Keratinocyte (primary cell): ENCODE measurements at regions not wholly inside any gene's neighbourhood (a gene's known extent, or its start where the extent isn't known, plus 50 kb on each side); places are given as distances from the start of the nearest gene placed in this dataset.

Experiments used
- DNase-seq: peaks from one replicate; pipeline ENCODE4 v3.0.0-alpha.2; 2011; ENCODE audit warnings: low read depth, missing footprints, low spot score
- FAIRE-seq: peaks from 2 replicates; lab custom pipeline; 2011; peaks lifted over from hg19 to GRCh38; lab: Jason Lieb, UNC
- H2AFZ ChIP-seq: 2 replicates; pipeline ENCODE4 v1.6.0; 2012; ENCODE audit warnings: low read length, control low read depth, inconsistent platforms; ENCODE audit not compliant: control insufficient read depth
- H3K27ac ChIP-seq: 2 replicates; pipeline ENCODE4 v1.5.1; 2011; ENCODE audit warnings: low read length; ENCODE audit not compliant: control insufficient read depth, insufficient read depth
- H3K27me3 ChIP-seq: 3 replicates; pipeline ENCODE4 v1.6.0; 2011; ENCODE audit warnings: low read length; ENCODE audit not compliant: control insufficient read depth, insufficient read depth; ENCODE audit errors: extremely low read depth
- H3K36me3 ChIP-seq, 2 experiments: 2 replicates in 1 of 2; 3 replicates in 1 of 2; pipeline ENCODE4 v1.5.1; 2011; ENCODE audit warnings: low read length in 2 of 2, mild to moderate bottlenecking in 1 of 2; ENCODE audit not compliant: control insufficient read depth in 2 of 2, insufficient read depth in 2 of 2; ENCODE audit errors: extremely low read depth in 1 of 2
- H3K4me1 ChIP-seq: 3 replicates; pipeline ENCODE4 v1.5.1; 2011; ENCODE audit warnings: low read length; ENCODE audit not compliant: control insufficient read depth, insufficient read depth; ENCODE audit errors: extremely low read depth
- H3K4me2 ChIP-seq: 3 replicates; pipeline ENCODE4 v1.6.0; 2011; ENCODE audit warnings: low read depth, low read length; ENCODE audit not compliant: control insufficient read depth, insufficient read depth; ENCODE audit errors: extremely low read depth
- H3K4me3 ChIP-seq, 3 experiments: fragments of 200-600 bp in 1 of 3; sonication (generic) in 1 of 3; 2 replicates in 2 of 3; 3 replicates in 1 of 3; pipeline ENCODE4 v1.5.1; 2011 to 2016; ENCODE audit warnings: low read length in 3 of 3, mild to moderate bottlenecking in 3 of 3, control low read depth in 2 of 3, inconsistent platforms in 1 of 3, low read depth in 1 of 3, mixed read lengths in 1 of 3, mixed run types in 1 of 3, moderate library complexity in 1 of 3; ENCODE audit not compliant: control insufficient read depth in 2 of 3, insufficient read depth in 2 of 3; ENCODE audit errors: extremely low read depth in 1 of 3
- H3K79me2 ChIP-seq: 2 replicates; pipeline ENCODE4 v1.6.0; 2012; ENCODE audit warnings: low read length; ENCODE audit not compliant: control insufficient read depth, insufficient read depth
- H3K9ac ChIP-seq: 3 replicates; pipeline ENCODE4 v1.6.0; 2011; ENCODE audit warnings: low read length; ENCODE audit not compliant: control insufficient read depth, insufficient read depth; ENCODE audit errors: extremely low read depth
- H3K9me1 ChIP-seq: 3 replicates; pipeline ENCODE4 v1.6.0; 2011; ENCODE audit warnings: low read length; ENCODE audit not compliant: control insufficient read depth, insufficient read depth; ENCODE audit errors: extremely low read depth
- H3K9me3 ChIP-seq: 2 replicates; pipeline ENCODE4 v1.5.1; 2012; ENCODE audit warnings: low read depth, low read length; ENCODE audit not compliant: control insufficient read depth
- H4K20me1 ChIP-seq: 3 replicates; pipeline ENCODE4 v1.6.0; 2011; ENCODE audit warnings: low read length; ENCODE audit not compliant: control insufficient read depth, insufficient read depth; ENCODE audit errors: extremely low read depth
- EZH2 ChIP-seq: IDR thresholded peaks from one replicate; pipeline ENCODE4 v1.6.1; 2012; ENCODE audit warnings: inconsistent platforms, mild to moderate bottlenecking, low read length, moderate library complexity
- dilution Hi-C: fragments of 300-500 bp; cut with MboI; formaldehyde crosslinking; loops from one replicate; pipeline ENCODE4 v1.7.0; 2020; ENCODE audit warnings: low sequenced_read_pairs; ENCODE audit not compliant: extremely low pct_ligation_motif_present
- TF ChIP-seq, protein P1 (sequence below), 3 experiments: IDR thresholded peaks in 1 of 3; conservative IDR thresholded peaks in 1 of 3; optimal IDR thresholded peaks in 1 of 3; 2 replicates in 2 of 3; 3 replicates in 1 of 3; pipeline versions ENCODE3 to v1.5.1; 2011; ENCODE audit warnings: low read length in 3 of 3, mild to moderate bottlenecking in 3 of 3, moderate library complexity in 2 of 3, control low read depth in 1 of 3, inconsistent platforms in 1 of 3; ENCODE audit not compliant: insufficient read depth in 2 of 3; ENCODE audit errors: extremely low read depth in 1 of 3

- Histone ChIP-seq H3K36me3 (no peaks in the 10 kb centered on the region), H3K4me2 (no peak overlapping the region), H3K9ac (no peak overlapping the region), H3K9me1 (no peaks in the 10 kb centered on the region), H3K4me3 (no peak overlapping the region), H3K27ac (no peak overlapping the region), H3K79me2 (no peaks in the 10 kb centered on the region), H3K27me3 (no peaks in the 10 kb centered on the region), H2AFZ (no peak overlapping the region), H4K20me1 (no peaks in the 10 kb centered on the region), H3K9me3 (no peaks in the 10 kb centered on the region), H3K4me1 (no peaks in the 10 kb centered on the region)
- no peak for FAIRE-seq
- DNase-seq: no peak
- dilution Hi-C loops: no loop called here
- TF ChIP-seq, protein P1, sequence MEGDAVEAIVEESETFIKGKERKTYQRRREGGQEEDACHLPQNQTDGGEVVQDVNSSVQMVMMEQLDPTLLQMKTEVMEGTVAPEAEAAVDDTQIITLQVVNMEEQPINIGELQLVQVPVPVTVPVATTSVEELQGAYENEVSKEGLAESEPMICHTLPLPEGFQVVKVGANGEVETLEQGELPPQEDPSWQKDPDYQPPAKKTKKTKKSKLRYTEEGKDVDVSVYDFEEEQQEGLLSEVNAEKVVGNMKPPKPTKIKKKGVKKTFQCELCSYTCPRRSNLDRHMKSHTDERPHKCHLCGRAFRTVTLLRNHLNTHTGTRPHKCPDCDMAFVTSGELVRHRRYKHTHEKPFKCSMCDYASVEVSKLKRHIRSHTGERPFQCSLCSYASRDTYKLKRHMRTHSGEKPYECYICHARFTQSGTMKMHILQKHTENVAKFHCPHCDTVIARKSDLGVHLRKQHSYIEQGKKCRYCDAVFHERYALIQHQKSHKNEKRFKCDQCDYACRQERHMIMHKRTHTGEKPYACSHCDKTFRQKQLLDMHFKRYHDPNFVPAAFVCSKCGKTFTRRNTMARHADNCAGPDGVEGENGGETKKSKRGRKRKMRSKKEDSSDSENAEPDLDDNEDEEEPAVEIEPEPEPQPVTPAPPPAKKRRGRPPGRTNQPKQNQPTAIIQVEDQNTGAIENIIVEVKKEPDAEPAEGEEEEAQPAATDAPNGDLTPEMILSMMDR (optimal IDR thresholded peaks at IDR 0.05 in 1 of 3, IDR thresholded peaks at IDR 0.05 in 1 of 3, conservative IDR thresholded peaks at IDR 0.05 in 1 of 3; ENCODE audit: extremely low read depth in 1 of 3, insufficient read depth in 2 of 3, low read length in 3 of 3): no peak
- TF ChIP-seq EZH2: no peak
Measured at GRCh38 chr1:209130886-209131285, 452.6 kb upstream of the CAMK1G start.

DNA sequence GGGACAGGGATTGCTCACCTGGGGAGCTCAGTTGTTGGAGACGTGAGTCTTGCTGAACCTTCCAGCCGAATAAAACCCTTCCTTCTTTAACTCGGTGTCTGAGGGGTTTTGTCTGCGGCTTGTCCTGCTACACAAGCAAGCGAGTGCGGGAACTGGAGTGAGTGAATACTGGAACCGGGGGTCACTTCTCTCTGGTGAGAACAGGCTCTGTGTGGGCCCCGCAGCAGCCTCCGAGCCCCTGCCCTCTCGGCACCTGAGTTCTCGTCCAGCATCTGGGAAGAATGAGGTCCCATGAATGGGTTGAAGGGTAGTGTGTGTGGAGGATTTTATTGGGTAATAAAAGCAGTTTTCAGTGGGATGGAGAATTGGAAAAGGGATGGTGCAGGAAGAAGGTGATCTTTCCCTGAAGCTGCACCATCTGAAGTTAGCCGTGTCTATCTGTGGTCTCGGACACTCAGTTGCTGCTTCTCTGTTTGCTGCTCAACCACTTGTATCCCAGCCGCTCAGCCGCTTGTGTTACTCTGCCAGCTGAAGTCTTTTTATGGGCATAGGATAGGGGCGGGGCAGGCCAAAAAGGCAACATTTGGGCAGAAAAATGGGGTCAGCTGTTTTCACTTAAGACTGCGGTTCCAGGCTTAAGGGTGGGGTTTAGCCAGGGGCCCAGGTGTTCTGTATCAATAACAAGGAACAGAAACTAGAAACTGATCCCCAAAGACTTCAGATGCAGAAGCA, 450.6 kb upstream of the CAMK1G start:
- TF ChIP-seq, protein P1 (optimal IDR thresholded peaks at IDR 0.05 in 1 of 3, IDR thresholded peaks at IDR 0.05 in 1 of 3, conservative IDR thresholded peaks at IDR 0.05 in 1 of 3; ENCODE audit: extremely low read depth in 1 of 3, insufficient read depth in 2 of 3, low read length in 3 of 3): no peak
- no peak for TF ChIP-seq EZH2
- no peaks in the 10 kb centered on the region for H3K79me2 ChIP-seq

More for the DNA sequence above, 450.6 kb upstream of the CAMK1G start:
- DNase-seq (no peak), FAIRE-seq (no peak)
- Histone ChIP-seq H3K9me3 (no peaks in the 10 kb centered on the region), H3K4me1 (no peaks in the 10 kb centered on the region), H3K4me2 (no peak overlapping the region), H3K27ac (no peak overlapping the region), H3K36me3 (no peaks in the 10 kb centered on the region), H2AFZ (no peak overlapping the region), H3K9ac (no peak overlapping the region), H4K20me1 (no peaks in the 10 kb centered on the region), H3K27me3 (no peaks in the 10 kb centered on the region), H3K9me1 (no peaks in the 10 kb centered on the region), H3K4me3 (no peak overlapping the region)
- dilution Hi-C loops: no loop called here
